PC-9 (cell line): ENCODE measurements at regions not wholly inside any gene's neighbourhood (a gene's known extent, or its start where the extent isn't known, plus 50 kb on each side); places are given as distances from the start of the nearest gene placed in this dataset.

Source experiments
- BruUV-seq: library from RNA; stranded (reverse); fragments of 400-500 nt; replicated peaks from 2 replicates; lab custom pipeline; 2021; lab: Mats Ljungman, UMichigan
- CTCF ChIA-PET: fragments of 300-600 bp; sonication (Branson Sonifier 250); formaldehyde crosslinking; loops from one replicate; lab custom pipeline; 2022; ENCODE audit warnings: antibody characterized with exemption; lab: Charles Lee
- POLR2A ChIA-PET: fragments of 300-600 bp; sonication (Branson Sonifier 250); formaldehyde crosslinking; loops from one replicate; lab custom pipeline; 2022; ENCODE audit warnings: antibody characterized with exemption; ENCODE audit not compliant: unreplicated experiment; lab: Charles Lee
- DNase-seq, 2 experiments: peaks; one replicate each; pipeline versions ENCODE4 v3.0.0 to v3.0.0-alpha.2; 2015 to 2022; ENCODE audit warnings: mixed read lengths in 1 of 2
- H2AFZ ChIP-seq: fragments of 200-600 bp; sonication (generic); 2 replicates; pipeline ENCODE4 v1.8.1; 2017; ENCODE audit warnings: antibody characterized with exemption
- H3F3A ChIP-seq: fragments of 200-600 bp; sonication (generic); 2 replicates; pipeline ENCODE4 v1.8.1; 2017; ENCODE audit warnings: antibody characterized with exemption, mild to moderate bottlenecking, low read depth; ENCODE audit not compliant: insufficient read depth
- H3K27ac ChIP-seq: fragments of 200-600 bp; sonication (generic); 2 replicates; pipeline ENCODE4 v1.6.1; 2016; ENCODE audit warnings: mixed run types
- H3K27me3 ChIP-seq: fragments of 200-600 bp; sonication (generic); 2 replicates; pipeline ENCODE4 v1.6.1; 2016; ENCODE audit warnings: low read depth, mixed run types; ENCODE audit not compliant: insufficient read depth
- H3K36me3 ChIP-seq: fragments of 200-600 bp; sonication (generic); 2 replicates; pipeline ENCODE4 v1.6.1; 2016; ENCODE audit warnings: low read depth, mixed run types
- H3K4me1 ChIP-seq: fragments of 200-600 bp; sonication (generic); replicated peaks from 2 replicates; pipeline ENCODE4 v1.6.1; 2016; ENCODE audit warnings: mixed run types; ENCODE audit not compliant: insufficient read depth
- H3K4me2 ChIP-seq: fragments of 200-600 bp; sonication (generic); 2 replicates; pipeline ENCODE4 v1.6.1; 2017; ENCODE audit warnings: mixed run types
- H3K4me3 ChIP-seq: fragments of 200-600 bp; sonication (generic); 2 replicates; pipeline ENCODE4 v1.6.1; 2016; ENCODE audit warnings: mixed run types
- H3K79me2 ChIP-seq: fragments of 200-600 bp; sonication (generic); 2 replicates; pipeline ENCODE4 v1.6.1; 2017; ENCODE audit warnings: low read depth, mixed run types
- H3K9me2 ChIP-seq: fragments of 200-600 bp; sonication (generic); 2 replicates; pipeline ENCODE4 v1.8.1; 2017; ENCODE audit warnings: mild to moderate bottlenecking; ENCODE audit not compliant: insufficient read depth
- H3K9me3 ChIP-seq: fragments of 200-600 bp; sonication (generic); 2 replicates; pipeline ENCODE4 v1.8.1; 2016; ENCODE audit warnings: low read depth; ENCODE audit not compliant: insufficient read depth
- H4K20me1 ChIP-seq: fragments of 200-600 bp; sonication (generic); 2 replicates; pipeline ENCODE4 v1.8.1; 2017; ENCODE audit not compliant: insufficient read depth
- EZH2 ChIP-seq: fragments of 200-600 bp; sonication (generic); IDR thresholded peaks from 2 replicates; pipeline ENCODE4 v1.8.0; 2017; ENCODE audit warnings: antibody characterized with exemption, low read depth
- intact Hi-C: fragments of 100-400 bp; cut with micrococcal nuclease; formaldehyde crosslinking; loops from one replicate; pipeline ENCODE4 v1.10.0; 2022; ENCODE audit not compliant: unreplicated experiment
- TF ChIP-seq, protein P1 (sequence below): fragments of 200-600 bp; sonication (generic); conservative IDR thresholded peaks from 2 replicates; pipeline ENCODE4 v1.6.1; 2017; ENCODE audit warnings: mixed run types, antibody characterized with exemption, mild to moderate bottlenecking, moderate library complexity

DNA sequence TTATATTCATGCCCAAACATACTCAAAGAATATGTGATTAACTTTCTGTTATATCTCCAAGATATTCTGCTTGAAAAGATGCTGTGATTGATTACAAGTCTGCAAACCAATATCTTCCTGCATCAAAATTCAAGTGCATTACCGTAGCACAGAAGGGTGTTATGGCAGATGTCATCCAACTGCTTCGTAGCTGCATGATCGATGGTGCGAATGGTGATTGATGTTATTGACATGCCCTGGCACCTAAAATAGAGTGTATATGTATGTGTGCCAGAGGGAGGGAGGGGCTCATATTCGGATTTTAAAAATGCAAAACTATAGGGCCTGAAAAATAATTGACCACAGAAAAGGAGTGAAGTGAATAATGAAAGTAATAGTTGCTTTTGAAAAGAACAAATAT lies 882.1 kb upstream of the NUDT12 start:
- Histone ChIP-seq H3K4me2 (no peak overlapping the region), H3K4me3 (no peak overlapping the region), H2AFZ (no peak overlapping the region), H3K27me3 (no peaks in the 10 kb centered on the region), H4K20me1 (no peaks in the 10 kb centered on the region), H3F3A (no peaks in the 10 kb centered on the region), H3K27ac (no peak overlapping the region), H3K36me3 (no peaks in the 10 kb centered on the region), H3K9me2 (no peaks in the 10 kb centered on the region), H3K9me3 (no peaks in the 10 kb centered on the region), H3K4me1 (no peaks in the 10 kb centered on the region), H3K79me2 (no peaks in the 10 kb centered on the region)
- DNase-seq = no peak
- ChIA-PET CTCF (no interaction called here), POLR2A (no interaction called here)
- intact Hi-C loops = no loop called here
- TF ChIP-seq, protein P1, sequence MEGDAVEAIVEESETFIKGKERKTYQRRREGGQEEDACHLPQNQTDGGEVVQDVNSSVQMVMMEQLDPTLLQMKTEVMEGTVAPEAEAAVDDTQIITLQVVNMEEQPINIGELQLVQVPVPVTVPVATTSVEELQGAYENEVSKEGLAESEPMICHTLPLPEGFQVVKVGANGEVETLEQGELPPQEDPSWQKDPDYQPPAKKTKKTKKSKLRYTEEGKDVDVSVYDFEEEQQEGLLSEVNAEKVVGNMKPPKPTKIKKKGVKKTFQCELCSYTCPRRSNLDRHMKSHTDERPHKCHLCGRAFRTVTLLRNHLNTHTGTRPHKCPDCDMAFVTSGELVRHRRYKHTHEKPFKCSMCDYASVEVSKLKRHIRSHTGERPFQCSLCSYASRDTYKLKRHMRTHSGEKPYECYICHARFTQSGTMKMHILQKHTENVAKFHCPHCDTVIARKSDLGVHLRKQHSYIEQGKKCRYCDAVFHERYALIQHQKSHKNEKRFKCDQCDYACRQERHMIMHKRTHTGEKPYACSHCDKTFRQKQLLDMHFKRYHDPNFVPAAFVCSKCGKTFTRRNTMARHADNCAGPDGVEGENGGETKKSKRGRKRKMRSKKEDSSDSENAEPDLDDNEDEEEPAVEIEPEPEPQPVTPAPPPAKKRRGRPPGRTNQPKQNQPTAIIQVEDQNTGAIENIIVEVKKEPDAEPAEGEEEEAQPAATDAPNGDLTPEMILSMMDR = no peak
- TF ChIP-seq EZH2 = no peak
- BruUV-seq = no TSS peak

DNA sequence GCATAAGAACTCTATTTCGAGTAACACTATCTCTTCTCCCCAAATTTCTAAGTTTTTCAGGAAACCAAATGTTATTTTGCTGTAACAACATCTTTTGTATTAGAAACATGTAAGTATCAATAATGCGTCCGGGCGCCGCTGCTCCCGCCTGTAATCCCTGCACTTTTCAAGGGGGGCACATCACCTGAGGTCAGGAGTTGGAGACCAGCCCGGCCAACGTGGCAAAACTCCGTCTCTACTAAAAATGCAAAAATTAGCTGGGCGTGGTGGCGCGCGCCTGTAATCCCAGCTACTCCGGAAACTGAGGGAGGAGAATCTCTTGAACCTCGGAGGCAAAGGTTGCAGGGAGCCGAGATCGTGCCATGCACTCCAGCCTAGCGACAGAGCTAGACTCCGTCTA lies 881.1 kb upstream of the NUDT12 start:
- no peak overlapping the region for H3K4me3 ChIP-seq
- ChIA-PET POLR2A (no interaction called here), CTCF (no interaction called here)
- no TSS peak for BruUV-seq
- no peaks in the 10 kb centered on the region for H4K20me1 ChIP-seq
- H3K36me3 ChIP-seq = no peaks in the 10 kb centered on the region
- no peaks in the 10 kb centered on the region for H3K4me1 ChIP-seq
- DNase-seq = no peak
- no peaks in the 10 kb centered on the region for H3F3A ChIP-seq
- no peaks in the 10 kb centered on the region for H3K27me3 ChIP-seq
- no peaks in the 10 kb centered on the region for H3K9me2 ChIP-seq
- H3K27ac ChIP-seq = no peak overlapping the region
- no peaks in the 10 kb centered on the region for H3K9me3 ChIP-seq
- H2AFZ ChIP-seq = no peak overlapping the region
- intact Hi-C loops = no loop called here
- H3K79me2 ChIP-seq = no peaks in the 10 kb centered on the region
- TF ChIP-seq EZH2 = no peak
- TF ChIP-seq, protein P1 = no peak
- H3K4me2 ChIP-seq = no peak overlapping the region

DNA sequence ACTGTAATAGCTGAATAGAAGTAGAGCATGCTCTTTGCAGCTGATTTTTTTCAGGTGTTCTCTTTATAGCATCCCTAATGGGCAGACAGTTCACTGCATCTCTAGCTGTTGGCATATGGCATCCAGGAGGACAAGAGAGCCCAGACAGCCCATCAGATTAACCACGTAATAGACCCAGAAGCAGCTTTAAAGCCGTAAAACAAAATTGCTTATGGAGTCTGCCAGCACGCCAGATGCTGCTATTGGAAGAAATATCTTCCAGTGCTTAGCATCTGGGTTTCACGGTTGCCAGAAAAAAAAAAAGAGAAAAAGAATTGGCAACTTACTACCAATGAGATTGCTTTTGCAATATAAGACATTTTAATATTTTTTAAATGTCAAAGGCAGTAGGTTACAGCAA lies 869.4 kb upstream of the NUDT12 start:
- no peaks in the 10 kb centered on the region for H3K9me2 ChIP-seq
- no peaks in the 10 kb centered on the region for H3K4me1 ChIP-seq
- no peak overlapping the region for H3K27ac ChIP-seq
- ChIA-PET CTCF (no interaction called here), POLR2A (no interaction called here)
- no peak overlapping the region for H2AFZ ChIP-seq
- no peaks in the 10 kb centered on the region for H3K27me3 ChIP-seq
- H3K36me3 ChIP-seq = no peaks in the 10 kb centered on the region
- H3K79me2 ChIP-seq = no peaks in the 10 kb centered on the region
- H3K9me3 ChIP-seq = no peaks in the 10 kb centered on the region
- no peaks in the 10 kb centered on the region for H3F3A ChIP-seq
- intact Hi-C loops = no loop called here
- no peak overlapping the region for H3K4me3 ChIP-seq
- no peaks in the 10 kb centered on the region for H4K20me1 ChIP-seq
- DNase-seq = no peak
- no TSS peak for BruUV-seq
- TF ChIP-seq EZH2 = no peak
- TF ChIP-seq, protein P1 = no peak
- no peak overlapping the region for H3K4me2 ChIP-seq
